ENCODE measurements at regions not wholly inside any gene's neighbourhood (a gene's known extent, or its start where the extent isn't known, plus 50 kb on each side); places are given as distances from the start of the nearest gene placed in this dataset.

- no peak overlapping the region for H3K9ac ChIP-seq (ENCODE audit: extremely low read depth, low read length, poor library complexity, severe bottlenecking)
- no peaks in the 10 kb centered on the region for H3K36me3 ChIP-seq (ENCODE audit: control insufficient read depth, insufficient read depth, low read length)
- no peak overlapping the region for H3K27ac Mint-ChIP-seq
- no peaks in the 10 kb centered on the region for H3K36me3 Mint-ChIP-seq (ENCODE audit: low read depth)
- H3K9me3 Mint-ChIP-seq, result peaks cover 2% of the 10 kb centered on the region
- no peak overlapping the region for H3K4me3 Mint-ChIP-seq
- H3K27me3 Mint-ChIP-seq (ENCODE audit: insufficient read depth), result no peaks in the 10 kb centered on the region
- TF ChIP-seq, protein P1, sequence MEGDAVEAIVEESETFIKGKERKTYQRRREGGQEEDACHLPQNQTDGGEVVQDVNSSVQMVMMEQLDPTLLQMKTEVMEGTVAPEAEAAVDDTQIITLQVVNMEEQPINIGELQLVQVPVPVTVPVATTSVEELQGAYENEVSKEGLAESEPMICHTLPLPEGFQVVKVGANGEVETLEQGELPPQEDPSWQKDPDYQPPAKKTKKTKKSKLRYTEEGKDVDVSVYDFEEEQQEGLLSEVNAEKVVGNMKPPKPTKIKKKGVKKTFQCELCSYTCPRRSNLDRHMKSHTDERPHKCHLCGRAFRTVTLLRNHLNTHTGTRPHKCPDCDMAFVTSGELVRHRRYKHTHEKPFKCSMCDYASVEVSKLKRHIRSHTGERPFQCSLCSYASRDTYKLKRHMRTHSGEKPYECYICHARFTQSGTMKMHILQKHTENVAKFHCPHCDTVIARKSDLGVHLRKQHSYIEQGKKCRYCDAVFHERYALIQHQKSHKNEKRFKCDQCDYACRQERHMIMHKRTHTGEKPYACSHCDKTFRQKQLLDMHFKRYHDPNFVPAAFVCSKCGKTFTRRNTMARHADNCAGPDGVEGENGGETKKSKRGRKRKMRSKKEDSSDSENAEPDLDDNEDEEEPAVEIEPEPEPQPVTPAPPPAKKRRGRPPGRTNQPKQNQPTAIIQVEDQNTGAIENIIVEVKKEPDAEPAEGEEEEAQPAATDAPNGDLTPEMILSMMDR (conservative IDR thresholded peaks at IDR 0.05), result no peak
- H3K4me3 ChIP-seq (ENCODE audit: low read length), result no peak overlapping the region
- WGBS, 2 experiments (ENCODE audit: insufficient coverage in 1 of 2, insufficient read length in 1 of 2), result 89 to 90% methylated on average over 3 of the region's 3 CpGs
- no peak for DNase-seq
- no peak overlapping the region for H3K27ac ChIP-seq (ENCODE audit: low read depth, low read length)
- H3K4me1 ChIP-seq (ENCODE audit: control insufficient read depth, insufficient read depth, low read length), result no peaks in the 10 kb centered on the region
- H3K4me1 Mint-ChIP-seq, result no peaks in the 10 kb centered on the region
- no peaks in the 10 kb centered on the region for H3K9me3 ChIP-seq (ENCODE audit: control insufficient read depth, low read length)
- H3K27me3 ChIP-seq (ENCODE audit: control insufficient read depth, insufficient read depth, low read length, poor library complexity, severe bottlenecking), result no peaks in the 10 kb centered on the region
Observed at GRCh38 chr6:130513770-130514169, 148.0 kb downstream of the TMEM200A start.

DNA sequence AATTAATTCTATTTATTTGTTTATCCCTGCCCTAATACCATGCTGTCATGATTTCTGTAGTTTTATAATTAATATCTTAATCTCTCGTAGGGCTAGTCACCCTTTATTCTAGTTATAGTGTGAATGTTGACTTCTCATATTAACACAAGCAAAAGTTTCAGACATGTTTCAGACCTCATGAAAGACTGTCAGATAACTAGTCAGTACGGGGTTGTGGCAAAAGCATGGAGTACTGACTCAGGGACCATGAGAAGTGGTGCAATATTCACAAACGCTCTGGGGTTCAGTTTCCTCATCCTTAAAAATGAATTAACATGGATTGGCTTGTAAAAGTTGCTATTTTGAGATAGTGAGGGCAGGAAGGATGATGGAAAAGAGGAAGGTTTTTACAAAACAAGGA is 148.9 kb downstream of the TMEM200A start:
- H3K27ac Mint-ChIP-seq, result no peak overlapping the region
- no peaks in the 10 kb centered on the region for H3K36me3 Mint-ChIP-seq (ENCODE audit: low read depth)
- Histone ChIP-seq H3K4me1 (ENCODE audit: control insufficient read depth, insufficient read depth, low read length) (no peaks in the 10 kb centered on the region), H3K9me3 (ENCODE audit: control insufficient read depth, low read length) (no peaks in the 10 kb centered on the region), H3K4me3 (ENCODE audit: low read length) (no peak overlapping the region), H3K27me3 (ENCODE audit: control insufficient read depth, insufficient read depth, low read length, poor library complexity, severe bottlenecking) (no peaks in the 10 kb centered on the region), H3K27ac (ENCODE audit: low read depth, low read length) (no peak overlapping the region), H3K36me3 (ENCODE audit: control insufficient read depth, insufficient read depth, low read length) (no peaks in the 10 kb centered on the region), H3K9ac (ENCODE audit: extremely low read depth, low read length, poor library complexity, severe bottlenecking) (no peak overlapping the region)
- TF ChIP-seq, protein P1 (conservative IDR thresholded peaks at IDR 0.05), result no peak
- no peaks in the 10 kb centered on the region for H3K27me3 Mint-ChIP-seq (ENCODE audit: insufficient read depth)
- 90 to 100% methylated on average over 1 to 3 of the region's 3 CpGs for WGBS, 2 experiments (ENCODE audit: insufficient coverage in 1 of 2, insufficient read length in 1 of 2)
- H3K9me3 Mint-ChIP-seq, result peaks cover 2% of the 10 kb centered on the region
- H3K4me3 Mint-ChIP-seq, result no peak overlapping the region
- H3K4me1 Mint-ChIP-seq, result no peaks in the 10 kb centered on the region
- no peak for DNase-seq

GRCh38 chr6:130515306-130515705 is 149.5 kb downstream of the TMEM200A start:
- H3K9me3 Mint-ChIP-seq, result no peaks in the 10 kb centered on the region
- Histone ChIP-seq H3K9me3 (ENCODE audit: control insufficient read depth, low read length) (no peaks in the 10 kb centered on the region), H3K4me1 (ENCODE audit: control insufficient read depth, insufficient read depth, low read length) (no peaks in the 10 kb centered on the region), H3K27me3 (ENCODE audit: control insufficient read depth, insufficient read depth, low read length, poor library complexity, severe bottlenecking) (no peaks in the 10 kb centered on the region), H3K27ac (ENCODE audit: low read depth, low read length) (no peak overlapping the region), H3K4me3 (ENCODE audit: low read length) (no peak overlapping the region), H3K9ac (ENCODE audit: extremely low read depth, low read length, poor library complexity, severe bottlenecking) (no peak overlapping the region), H3K36me3 (ENCODE audit: control insufficient read depth, insufficient read depth, low read length) (no peaks in the 10 kb centered on the region)
- no peak for DNase-seq
- no peak overlapping the region for H3K27ac Mint-ChIP-seq
- no peak overlapping the region for H3K4me3 Mint-ChIP-seq
- no peaks in the 10 kb centered on the region for H3K27me3 Mint-ChIP-seq (ENCODE audit: insufficient read depth)
- WGBS, 2 experiments (ENCODE audit: insufficient coverage in 1 of 2, insufficient read length in 1 of 2), result 98 to 100% methylated on average over 1 to 4 of the region's 4 CpGs
- TF ChIP-seq, protein P1 (conservative IDR thresholded peaks at IDR 0.05), result no peak
- no peaks in the 10 kb centered on the region for H3K4me1 Mint-ChIP-seq
- H3K36me3 Mint-ChIP-seq (ENCODE audit: low read depth), result no peaks in the 10 kb centered on the region
